ENCODE measurements at regions not wholly inside any gene's neighbourhood (a gene's known extent, or its start where the extent isn't known, plus 50 kb on each side); places are given as distances from the start of the nearest gene placed in this dataset.
"Not testable (repeated sequence)": the region's sequence is repeated elsewhere in the genome, so short reads cannot be mapped to it uniquely, and the experiment has no call there.

DNA sequence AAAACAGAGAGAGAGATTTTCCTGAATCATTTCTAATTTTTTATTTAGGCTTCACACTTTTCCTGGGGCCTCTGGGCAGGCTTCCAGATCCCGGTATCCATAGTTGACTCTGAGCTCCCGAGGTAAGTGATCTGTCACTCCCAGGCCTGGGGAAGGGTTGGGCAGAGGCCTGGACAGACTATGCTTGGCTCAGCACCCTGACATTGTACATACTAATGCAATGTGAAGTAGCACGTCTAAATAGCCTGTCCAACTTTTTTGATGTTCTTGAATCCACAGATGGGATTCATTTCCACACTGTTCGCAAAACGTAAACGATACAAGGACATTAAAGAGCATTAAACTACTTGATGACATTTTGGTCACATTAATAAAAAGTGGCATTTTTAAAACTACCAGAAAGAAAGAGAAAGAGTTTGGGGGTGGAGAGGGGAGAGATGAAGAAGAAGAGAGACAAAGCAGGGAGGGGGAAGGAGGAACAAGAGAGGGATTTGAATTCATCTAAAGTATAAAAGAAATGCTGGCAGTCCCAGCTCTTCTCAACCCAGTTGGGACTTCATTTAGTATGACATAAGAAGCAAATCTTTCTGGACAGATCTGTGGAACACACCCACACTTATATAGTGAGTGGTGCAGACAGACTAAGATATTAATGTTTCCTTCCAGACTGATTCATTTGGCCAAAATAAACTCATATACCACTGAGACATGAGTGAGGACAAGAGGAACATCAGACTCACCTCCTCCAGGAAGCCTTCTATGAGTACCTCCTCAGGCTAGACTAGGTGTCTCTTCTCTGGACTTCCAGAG lies 514.2 kb downstream of the SOX6 start:
- DNase-seq (ENCODE audit: low read depth in 2 of 2), result no peak

DNA sequence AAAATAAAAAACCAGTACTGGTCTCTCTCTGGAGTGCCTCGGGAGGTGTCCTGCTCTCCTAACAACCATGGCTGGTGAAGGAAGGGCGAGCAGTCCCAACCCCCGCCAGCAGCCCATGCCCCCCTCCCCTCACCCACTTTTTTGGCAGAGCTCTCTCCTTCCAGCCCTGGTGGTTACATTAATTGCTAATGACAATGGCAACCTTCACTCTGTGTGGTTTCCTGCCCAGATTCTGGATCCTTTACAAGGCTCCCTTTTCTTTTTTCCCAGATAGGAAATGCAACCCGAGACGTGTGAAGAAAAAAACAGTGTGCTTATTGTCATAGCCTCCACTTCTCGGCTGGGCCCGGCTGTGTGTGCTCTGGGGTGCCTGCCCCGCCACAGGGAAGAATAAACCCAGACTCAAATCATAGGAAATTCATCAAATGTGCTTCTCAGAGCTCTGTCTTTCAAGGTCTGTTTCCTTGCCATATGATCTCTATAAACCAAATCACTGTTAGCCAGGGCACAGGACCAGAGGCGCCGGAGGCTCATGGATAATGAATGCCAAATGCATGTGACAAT lies 513.0 kb downstream of the SOX6 start:
- no peak for DNase-seq (ENCODE audit: low read depth in 2 of 2)

DNA sequence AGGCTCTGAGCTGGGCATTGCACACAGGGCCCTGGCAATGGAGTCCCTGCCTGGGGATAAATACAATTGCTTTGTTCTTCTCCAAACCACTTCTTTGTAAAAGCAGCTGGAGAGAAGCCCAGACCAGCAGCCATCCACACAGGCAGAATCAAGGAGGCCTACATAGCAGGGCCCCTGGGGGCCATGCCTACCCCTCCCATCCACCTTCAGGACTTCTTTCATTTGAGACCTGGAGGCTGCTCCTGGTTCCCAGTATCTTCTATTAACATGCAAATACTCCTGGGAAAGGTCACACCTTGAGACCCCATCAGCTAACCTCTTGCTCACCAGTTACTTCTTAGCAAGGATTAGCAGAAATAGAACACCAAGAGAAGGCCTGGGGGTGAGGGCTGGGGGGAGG lies 511.1 kb downstream of the SOX6 start:
- no peak for DNase-seq (ENCODE audit: low read depth in 2 of 2)

DNA sequence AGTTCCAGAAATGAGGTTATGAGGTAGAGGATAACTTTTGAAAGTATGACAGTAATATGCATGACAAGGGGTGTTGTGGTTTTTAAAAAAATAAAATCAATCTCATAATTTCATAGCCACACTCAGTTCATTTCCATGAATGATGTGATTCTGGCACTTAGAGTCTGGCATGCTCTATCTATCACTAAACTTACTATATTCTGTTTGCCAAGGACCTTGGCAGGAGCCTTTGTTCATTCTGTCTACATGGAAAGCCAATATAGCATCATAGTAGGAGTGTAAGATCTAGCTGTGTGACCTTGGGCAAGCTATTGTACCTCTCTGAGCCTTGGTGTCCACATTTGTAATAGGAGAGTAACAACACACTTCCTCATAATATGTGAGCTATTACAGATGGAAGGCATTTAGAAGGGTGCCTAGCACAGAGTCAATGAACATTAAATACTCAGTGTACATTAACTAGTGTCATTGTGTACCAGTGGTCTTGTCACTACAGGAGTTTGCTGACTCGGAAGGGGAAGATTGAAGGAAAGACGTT lies 507.6 kb downstream of the SOX6 start:
- DNase-seq (ENCODE audit: low read depth in 2 of 2), result no peak

- no peak for DNase-seq (ENCODE audit: low read depth in 2 of 2)
These were observed 507.1 kb downstream of the SOX6 start for GRCh38 chr11:15849257-15849656.

DNA sequence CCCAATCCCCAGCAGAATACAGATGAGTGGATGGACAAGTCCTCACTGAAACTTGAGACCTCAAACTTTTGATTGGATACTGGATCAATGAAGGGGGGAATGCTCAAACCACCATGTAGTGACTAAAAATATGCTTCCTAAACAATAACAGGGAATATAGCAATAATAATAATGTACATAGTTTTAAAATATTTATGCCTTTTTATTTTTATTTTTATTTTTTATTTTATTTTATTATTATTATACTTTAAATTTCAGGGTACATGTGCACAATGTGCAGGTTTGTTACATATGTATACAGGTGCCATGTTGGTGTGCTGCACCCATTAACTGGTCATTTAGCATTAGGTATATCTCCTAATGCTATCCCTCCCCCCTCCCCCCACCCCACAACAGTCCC lies 506.0 kb downstream of the SOX6 start:
- DNase-seq (ENCODE audit: low read depth in 2 of 2), result not testable (repeated sequence)

- DNase-seq (ENCODE audit: low read depth in 2 of 2), result no peak
These were observed 505.3 kb downstream of the SOX6 start for GRCh38 chr11:15851051-15851498.

DNA sequence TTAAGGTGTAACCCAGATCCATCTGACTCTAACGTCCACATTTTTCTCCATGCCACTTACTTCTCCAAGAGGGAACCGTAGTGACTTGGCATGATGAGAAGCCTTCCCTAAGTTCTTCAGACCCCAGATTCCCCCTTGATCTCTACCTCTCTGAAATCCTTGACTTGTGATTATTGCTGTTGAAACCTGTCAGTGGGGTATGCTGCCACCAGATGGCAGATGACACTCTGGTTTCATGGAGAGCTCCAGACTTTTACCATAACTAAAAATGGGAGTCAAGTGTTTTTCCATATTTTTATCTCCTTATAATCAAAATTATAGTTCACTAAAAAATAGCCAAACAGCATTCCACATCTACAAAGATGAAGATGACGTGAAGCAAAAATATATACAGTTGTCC lies 504.2 kb downstream of the SOX6 start:
- DNase-seq (ENCODE audit: low read depth in 2 of 2), result no peak

DNA sequence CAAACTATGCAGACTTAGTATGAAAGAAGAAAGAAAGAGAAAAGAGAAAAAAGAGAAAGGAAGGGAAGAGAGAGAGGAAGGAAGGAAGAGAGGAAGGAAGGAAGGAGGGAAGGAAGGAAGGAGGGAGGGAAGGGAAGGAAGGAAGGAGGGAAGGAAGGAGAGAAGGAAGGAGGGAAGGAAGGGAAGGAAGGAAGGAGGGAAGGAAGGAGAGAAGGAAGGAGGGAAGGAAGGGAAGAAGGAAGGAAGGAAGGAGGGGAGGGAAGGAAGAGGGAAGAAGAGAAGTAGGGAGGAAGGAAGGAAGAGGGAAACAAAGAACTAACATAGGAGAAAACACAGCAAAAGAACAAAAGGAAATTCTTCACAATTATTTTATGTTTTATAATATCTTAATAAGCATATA lies 502.1 kb downstream of the SOX6 start:
- DNase-seq (ENCODE audit: low read depth in 2 of 2), result no peak

GRCh38 chr11:15858881-15859280 lies 497.5 kb downstream of the SOX6 start:
- DNase-seq (ENCODE audit: low read depth in 2 of 2), result no peak

GRCh38 chr11:15859411-15859810 lies 496.9 kb downstream of the SOX6 start:
- DNase-seq (ENCODE audit: low read depth in 2 of 2), result no peak

DNA sequence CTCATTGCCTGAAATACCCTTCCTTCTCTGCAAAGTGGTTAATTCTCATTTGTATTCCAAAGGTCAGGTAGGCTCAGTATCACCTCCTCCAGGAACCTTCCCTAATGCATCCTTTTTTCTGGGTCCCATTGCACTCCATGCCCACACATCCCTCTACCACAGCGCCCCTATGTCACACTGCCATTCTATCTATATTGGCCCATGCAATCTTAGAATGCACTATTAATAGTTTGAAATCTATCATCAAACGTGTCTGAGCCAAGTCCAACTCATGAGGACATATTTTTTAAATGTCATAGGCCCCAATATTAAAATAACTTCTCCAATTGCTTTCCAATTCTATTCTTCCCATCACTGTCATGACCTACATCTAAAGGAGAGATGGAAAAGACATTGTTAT lies 495.1 kb downstream of the SOX6 start:
- DNase-seq (ENCODE audit: low read depth in 2 of 2), result no peak

DNA sequence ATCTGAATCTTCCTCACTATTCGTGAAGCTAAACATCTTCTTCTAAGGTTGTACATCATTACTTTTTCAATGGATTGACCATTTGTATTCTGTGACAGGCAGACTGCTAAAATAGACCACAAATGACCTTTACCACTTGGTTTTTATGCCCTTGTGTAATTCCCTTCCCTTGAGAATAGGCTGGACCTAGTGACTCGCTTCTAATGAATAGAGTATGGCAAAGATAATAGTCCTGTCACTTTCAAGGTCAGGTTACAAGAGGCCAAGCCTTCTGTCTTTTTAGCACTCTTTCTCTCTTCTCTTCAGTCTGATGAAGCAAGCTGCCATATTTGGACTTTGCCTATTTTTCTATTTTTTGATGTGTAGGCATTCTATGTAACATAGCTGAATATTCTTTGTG lies 492.9 kb downstream of the SOX6 start:
- DNase-seq (ENCODE audit: low read depth in 2 of 2), result no peak

DNA sequence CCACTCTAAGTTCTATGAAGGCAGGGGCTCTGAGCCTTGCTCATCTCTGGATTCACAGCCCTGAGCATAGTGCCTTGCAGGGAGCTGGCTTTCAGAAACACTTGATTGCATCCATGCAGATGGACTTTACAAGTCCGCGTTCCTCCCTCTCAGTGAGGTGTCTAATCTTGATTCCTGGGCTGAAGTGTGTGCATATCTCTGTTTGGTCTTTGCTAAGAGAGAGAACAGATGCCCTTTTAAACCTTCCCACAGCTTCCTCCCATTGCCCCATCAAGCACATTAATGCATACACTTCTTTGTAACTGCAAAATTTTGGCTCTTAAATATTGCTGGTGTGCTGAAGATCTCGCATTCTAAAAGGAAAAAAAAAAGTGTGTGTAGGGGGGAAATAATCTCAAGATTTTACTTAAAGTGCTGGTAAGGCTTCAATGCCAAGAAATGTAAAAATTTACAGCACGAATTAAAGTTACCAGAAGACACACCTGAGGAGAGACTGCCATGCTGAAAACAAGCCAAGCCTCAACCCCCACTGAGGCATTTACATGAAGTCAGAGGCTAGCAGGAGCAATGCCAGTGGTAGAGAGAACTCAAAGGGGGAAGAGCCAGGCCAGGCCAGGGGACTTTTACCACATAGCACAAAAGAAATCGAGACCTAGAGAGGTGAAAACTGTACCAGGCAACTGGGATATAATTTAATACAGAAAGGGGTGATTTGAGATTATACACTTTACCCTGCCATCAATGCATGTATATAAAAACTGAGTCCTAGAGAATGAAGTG lies 492.1 kb downstream of the SOX6 start:
- DNase-seq (ENCODE audit: low read depth in 2 of 2), result no peak

DNA sequence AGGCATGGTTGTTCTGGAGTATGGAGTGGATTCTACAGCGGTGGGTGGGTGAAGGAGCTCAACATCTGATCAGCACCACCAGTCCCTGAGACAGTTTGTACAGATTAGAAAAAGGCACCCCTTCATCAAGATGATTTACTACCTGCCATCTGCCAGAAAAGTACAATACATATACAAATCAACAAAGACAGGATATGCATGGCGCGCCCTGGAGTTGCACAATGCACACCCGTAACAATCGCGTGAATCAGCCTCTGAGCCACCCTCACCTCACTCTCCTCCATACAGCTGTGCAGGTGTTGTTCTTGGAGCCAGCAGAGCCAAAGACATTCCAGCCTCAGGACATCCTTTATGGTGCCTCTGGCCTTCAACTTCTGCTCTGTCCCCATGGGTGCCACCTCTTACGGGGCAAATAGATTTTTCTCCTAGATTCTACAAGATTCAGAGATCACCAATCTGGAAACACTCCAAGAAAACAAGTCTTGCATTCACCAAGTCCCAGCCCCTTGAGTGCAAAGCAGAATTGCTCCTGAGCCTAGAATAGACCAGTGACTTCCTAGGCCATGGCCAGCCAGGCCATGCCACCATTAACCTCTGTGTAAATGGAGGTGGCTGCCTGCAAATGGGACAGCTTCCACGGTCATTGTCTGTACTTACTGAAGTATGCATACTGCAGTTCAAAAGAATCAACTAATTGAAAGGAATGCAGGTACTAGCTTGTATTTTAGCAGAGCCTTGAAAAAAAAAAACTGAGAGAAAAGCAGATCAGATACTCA lies 490.9 kb downstream of the SOX6 start:
- DNase-seq (ENCODE audit: low read depth in 2 of 2), result no peak

- no peak for DNase-seq (ENCODE audit: low read depth in 2 of 2)
These were observed 488.5 kb downstream of the SOX6 start for GRCh38 chr11:15867871-15868270.

DNA sequence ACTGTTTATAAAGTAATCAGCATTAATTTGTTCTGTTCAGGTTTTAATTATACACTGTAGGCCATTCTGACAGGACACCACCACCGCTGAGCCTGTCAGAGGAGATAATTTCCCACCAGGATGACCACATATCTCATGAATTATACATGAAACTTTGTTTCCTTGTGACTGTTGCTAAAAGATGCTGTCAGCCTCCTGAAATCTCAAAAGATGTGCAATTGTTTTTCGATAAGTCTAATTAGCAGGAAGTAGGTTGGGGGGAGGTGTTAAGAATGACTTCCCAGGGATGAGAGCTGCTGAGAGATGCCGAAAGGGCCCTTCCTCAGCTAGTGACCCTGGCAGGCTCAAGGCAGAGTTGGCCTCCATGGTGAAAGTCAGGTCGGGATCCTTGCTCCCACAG lies 485.4 kb downstream of the SOX6 start:
- DNase-seq (ENCODE audit: low read depth in 2 of 2), result no peak

DNA sequence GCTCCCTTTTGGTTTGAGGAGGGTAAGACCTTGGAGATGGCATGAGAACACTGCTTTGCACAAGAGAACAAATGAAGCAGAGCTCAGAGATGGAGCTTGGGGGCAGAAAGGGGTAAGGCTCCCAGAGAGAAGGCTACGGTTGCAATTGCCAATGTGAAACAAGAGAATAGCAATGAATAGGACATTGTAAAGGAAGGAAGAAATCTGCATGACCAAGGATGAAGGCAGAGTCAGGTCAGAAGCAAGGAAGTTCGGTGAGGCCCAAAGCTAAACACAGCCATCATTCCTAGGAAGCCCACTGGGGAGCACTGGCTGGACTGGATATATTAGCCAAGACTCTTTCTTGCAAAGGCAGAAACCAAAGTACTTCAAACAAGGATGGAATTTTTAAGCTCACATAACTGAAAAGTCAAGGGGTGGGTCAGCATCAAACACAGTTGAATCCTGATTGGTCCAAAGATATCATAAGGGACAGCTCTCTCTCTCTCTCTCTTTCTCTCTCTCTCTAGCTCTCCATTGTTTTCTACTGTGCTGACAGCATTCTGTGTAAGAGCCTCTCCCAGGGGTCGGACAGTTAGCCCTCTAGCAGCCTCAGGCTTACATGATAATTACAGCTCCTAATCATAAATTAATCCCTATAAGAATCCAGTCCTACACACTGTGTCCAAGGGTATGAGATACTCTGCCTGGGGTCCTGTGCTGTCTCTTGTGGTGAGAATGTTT lies 484.3 kb downstream of the SOX6 start:
- DNase-seq (ENCODE audit: low read depth in 2 of 2), result no peak

DNA sequence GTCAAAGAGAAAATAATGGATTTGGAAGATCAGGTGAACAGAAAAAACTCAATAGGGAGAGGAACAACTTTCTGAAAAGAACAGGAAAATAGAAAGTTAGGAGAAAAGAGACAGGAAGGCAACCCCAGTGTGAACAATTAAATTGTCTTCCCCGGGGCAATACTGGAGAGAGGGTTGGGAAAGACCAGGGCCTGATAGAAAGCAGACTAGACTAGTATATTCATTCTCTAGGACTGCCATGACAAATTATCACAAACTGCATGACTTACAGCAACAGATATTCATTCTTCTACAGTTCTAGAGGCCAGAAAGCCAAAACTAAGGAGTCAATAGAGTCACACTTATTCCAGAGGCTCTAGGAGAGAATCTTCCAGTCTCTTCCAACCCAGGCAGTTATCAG lies 482.8 kb downstream of the SOX6 start:
- DNase-seq (ENCODE audit: low read depth in 2 of 2), result no peak

GRCh38 chr11:15874704-15875103 lies 481.6 kb downstream of the SOX6 start:
- no peak for DNase-seq (ENCODE audit: low read depth in 2 of 2)

GRCh38 chr11:15875393-15875792 lies 481.0 kb downstream of the SOX6 start:
- DNase-seq (ENCODE audit: low read depth in 2 of 2), result no peak

Data from stimulated activated CD8-positive, alpha-beta memory T cell treated with anti-CD3 and anti-CD28 coated beads, Interleukin-15, amount 100 ng/mL, for 48 hours (primary cell).